ENCODE measurements at regions not wholly inside any gene's neighbourhood (a gene's known extent, or its start where the extent isn't known, plus 50 kb on each side); places are given as distances from the start of the nearest gene placed in this dataset.
"Not testable (repeated sequence)": the region's sequence is repeated elsewhere in the genome, so short reads cannot be mapped to it uniquely, and the experiment has no call there.

GRCh38 chr16:66250686-66251431, 115.6 kb upstream of the CDH5 start:
- Histone ChIP-seq H3K9me2 (replicated peaks; ENCODE audit: insufficient read depth, low read length) (no peaks in the 10 kb centered on the region), H3K36me3 (ENCODE audit: insufficient read depth, low read length) (no peaks in the 10 kb centered on the region), H3K79me2 (ENCODE audit: low read length) (no peaks in the 10 kb centered on the region), H3K4me2 (ENCODE audit: low read depth, low read length, poor library complexity, severe bottlenecking) (no peak overlapping the region), H3K9ac (ENCODE audit: low read length) (no peak overlapping the region), H3K4me1 (ENCODE audit: low read length) (no peaks in the 10 kb centered on the region), H3K9me3 (ENCODE audit: low read length) (no peaks in the 10 kb centered on the region), H3K4me3 (ENCODE audit: low read length) (no peak overlapping the region), H3K27ac (ENCODE audit: low read length) (no peak overlapping the region), H4K20me1 (ENCODE audit: insufficient read depth, low read depth, low read length) (no peaks in the 10 kb centered on the region), H3K27me3 (ENCODE audit: low read length) (no peaks in the 10 kb centered on the region), H2AFZ (ENCODE audit: low read length) (no peak overlapping the region)
- DNase-seq = no peak

- no peak overlapping the region for H2AFZ ChIP-seq (ENCODE audit: low read length)
- no peaks in the 10 kb centered on the region for H3K9me3 ChIP-seq (ENCODE audit: low read length)
- H3K4me3 ChIP-seq (ENCODE audit: low read length) = no peak overlapping the region
- no peaks in the 10 kb centered on the region for H3K79me2 ChIP-seq (ENCODE audit: low read length)
- no peak for DNase-seq
- no peak overlapping the region for H3K4me2 ChIP-seq (ENCODE audit: low read depth, low read length, poor library complexity, severe bottlenecking)
- no peak overlapping the region for H3K9ac ChIP-seq (ENCODE audit: low read length)
- H3K27ac ChIP-seq (ENCODE audit: low read length) = no peak overlapping the region
- H3K27me3 ChIP-seq (ENCODE audit: low read length) = no peaks in the 10 kb centered on the region
- H3K9me2 ChIP-seq (replicated peaks; ENCODE audit: insufficient read depth, low read length) = no peaks in the 10 kb centered on the region
- no peaks in the 10 kb centered on the region for H3K4me1 ChIP-seq (ENCODE audit: low read length)
- no peaks in the 10 kb centered on the region for H3K36me3 ChIP-seq (ENCODE audit: insufficient read depth, low read length)
- H4K20me1 ChIP-seq (ENCODE audit: insufficient read depth, low read depth, low read length) = no peaks in the 10 kb centered on the region
These were observed 118.7 kb upstream of the CDH5 start for GRCh38 chr16:66247516-66248481.

GRCh38 chr16:66245868-66246267, 120.6 kb upstream of the CDH5 start:
- Histone ChIP-seq H3K79me2 (ENCODE audit: low read length) (no peaks in the 10 kb centered on the region), H3K4me3 (ENCODE audit: low read length) (no peak overlapping the region), H3K36me3 (ENCODE audit: insufficient read depth, low read length) (no peaks in the 10 kb centered on the region), H3K27ac (ENCODE audit: low read length) (no peak overlapping the region), H3K4me2 (ENCODE audit: low read depth, low read length, poor library complexity, severe bottlenecking) (no peak overlapping the region), H3K9me3 (ENCODE audit: low read length) (no peaks in the 10 kb centered on the region), H2AFZ (ENCODE audit: low read length) (no peak overlapping the region), H3K27me3 (ENCODE audit: low read length) (no peaks in the 10 kb centered on the region), H4K20me1 (ENCODE audit: insufficient read depth, low read depth, low read length) (no peaks in the 10 kb centered on the region), H3K9ac (ENCODE audit: low read length) (no peak overlapping the region), H3K9me2 (replicated peaks; ENCODE audit: insufficient read depth, low read length) (no peaks in the 10 kb centered on the region), H3K4me1 (ENCODE audit: low read length) (no peaks in the 10 kb centered on the region)
- no peak for DNase-seq

- no peak overlapping the region for H3K9ac ChIP-seq (ENCODE audit: low read length)
- H2AFZ ChIP-seq (ENCODE audit: low read length) = no peak overlapping the region
- H3K79me2 ChIP-seq (ENCODE audit: low read length) = no peaks in the 10 kb centered on the region
- no peaks in the 10 kb centered on the region for H3K27me3 ChIP-seq (ENCODE audit: low read length)
- no peaks in the 10 kb centered on the region for H3K36me3 ChIP-seq (ENCODE audit: insufficient read depth, low read length)
- no peak overlapping the region for H3K4me2 ChIP-seq (ENCODE audit: low read depth, low read length, poor library complexity, severe bottlenecking)
- DNase-seq = no peak
- no peaks in the 10 kb centered on the region for H3K9me3 ChIP-seq (ENCODE audit: low read length)
- H3K9me2 ChIP-seq (replicated peaks; ENCODE audit: insufficient read depth, low read length) = no peaks in the 10 kb centered on the region
- no peak overlapping the region for H3K27ac ChIP-seq (ENCODE audit: low read length)
- no peaks in the 10 kb centered on the region for H4K20me1 ChIP-seq (ENCODE audit: insufficient read depth, low read depth, low read length)
- H3K4me1 ChIP-seq (ENCODE audit: low read length) = no peaks in the 10 kb centered on the region
- no peak overlapping the region for H3K4me3 ChIP-seq (ENCODE audit: low read length)
These were observed 121.4 kb upstream of the CDH5 start for GRCh38 chr16:66245072-66245471.

- Histone ChIP-seq H2AFZ (ENCODE audit: low read length) (no peak overlapping the region), H3K9me3 (ENCODE audit: low read length) (no peaks in the 10 kb centered on the region), H3K9me2 (replicated peaks; ENCODE audit: insufficient read depth, low read length) (no peaks in the 10 kb centered on the region), H4K20me1 (ENCODE audit: insufficient read depth, low read depth, low read length) (no peaks in the 10 kb centered on the region), H3K4me3 (ENCODE audit: low read length) (no peak overlapping the region), H3K4me2 (ENCODE audit: low read depth, low read length, poor library complexity, severe bottlenecking) (no peak overlapping the region), H3K27me3 (ENCODE audit: low read length) (no peaks in the 10 kb centered on the region), H3K9ac (ENCODE audit: low read length) (no peak overlapping the region), H3K27ac (ENCODE audit: low read length) (no peak overlapping the region), H3K79me2 (ENCODE audit: low read length) (no peaks in the 10 kb centered on the region), H3K4me1 (ENCODE audit: low read length) (no peaks in the 10 kb centered on the region), H3K36me3 (ENCODE audit: insufficient read depth, low read length) (no peaks in the 10 kb centered on the region)
- DNase-seq = no peak
These were observed 123.8 kb upstream of the CDH5 start for GRCh38 chr16:66242672-66243071.

- not testable (repeated sequence) for H2AFZ ChIP-seq (ENCODE audit: low read length); H3K36me3 ChIP-seq (ENCODE audit: insufficient read depth, low read length); DNase-seq; H3K27me3 ChIP-seq (ENCODE audit: low read length); H3K79me2 ChIP-seq (ENCODE audit: low read length); H3K9me3 ChIP-seq (ENCODE audit: low read length); H3K4me1 ChIP-seq (ENCODE audit: low read length); H3K27ac ChIP-seq (ENCODE audit: low read length); H3K9ac ChIP-seq (ENCODE audit: low read length); H3K9me2 ChIP-seq (replicated peaks; ENCODE audit: insufficient read depth, low read length); H3K4me3 ChIP-seq (ENCODE audit: low read length); H3K4me2 ChIP-seq (ENCODE audit: low read depth, low read length, poor library complexity, severe bottlenecking); H4K20me1 ChIP-seq (ENCODE audit: insufficient read depth, low read depth, low read length)
These were observed 124.3 kb upstream of the CDH5 start for GRCh38 chr16:66242206-66242605.

- Histone ChIP-seq H3K27ac (ENCODE audit: low read length) (no peak overlapping the region), H3K36me3 (ENCODE audit: insufficient read depth, low read length) (no peaks in the 10 kb centered on the region), H3K4me3 (ENCODE audit: low read length) (no peak overlapping the region), H3K27me3 (ENCODE audit: low read length) (no peaks in the 10 kb centered on the region), H4K20me1 (ENCODE audit: insufficient read depth, low read depth, low read length) (no peaks in the 10 kb centered on the region), H3K9me2 (replicated peaks; ENCODE audit: insufficient read depth, low read length) (no peaks in the 10 kb centered on the region), H2AFZ (ENCODE audit: low read length) (no peak overlapping the region), H3K4me1 (ENCODE audit: low read length) (no peaks in the 10 kb centered on the region), H3K79me2 (ENCODE audit: low read length) (no peaks in the 10 kb centered on the region), H3K9me3 (ENCODE audit: low read length) (no peaks in the 10 kb centered on the region), H3K9ac (ENCODE audit: low read length) (no peak overlapping the region), H3K4me2 (ENCODE audit: low read depth, low read length, poor library complexity, severe bottlenecking) (no peak overlapping the region)
- DNase-seq = no peak
These were observed 125.7 kb upstream of the CDH5 start for GRCh38 chr16:66240631-66241395.

GRCh38 chr16:66240088-66240487, 126.4 kb upstream of the CDH5 start:
- DNase-seq = no peak
- no peak overlapping the region for H3K27ac ChIP-seq (ENCODE audit: low read length)
- no peak overlapping the region for H2AFZ ChIP-seq (ENCODE audit: low read length)
- H3K9me2 ChIP-seq (replicated peaks; ENCODE audit: insufficient read depth, low read length) = no peaks in the 10 kb centered on the region
- no peaks in the 10 kb centered on the region for H3K9me3 ChIP-seq (ENCODE audit: low read length)
- H3K79me2 ChIP-seq (ENCODE audit: low read length) = no peaks in the 10 kb centered on the region
- no peak overlapping the region for H3K4me3 ChIP-seq (ENCODE audit: low read length)
- no peaks in the 10 kb centered on the region for H3K4me1 ChIP-seq (ENCODE audit: low read length)
- no peaks in the 10 kb centered on the region for H4K20me1 ChIP-seq (ENCODE audit: insufficient read depth, low read depth, low read length)
- no peak overlapping the region for H3K9ac ChIP-seq (ENCODE audit: low read length)
- H3K27me3 ChIP-seq (ENCODE audit: low read length) = no peaks in the 10 kb centered on the region
- H3K36me3 ChIP-seq (ENCODE audit: insufficient read depth, low read length) = no peaks in the 10 kb centered on the region
- H3K4me2 ChIP-seq (ENCODE audit: low read depth, low read length, poor library complexity, severe bottlenecking) = no peak overlapping the region

All from Karpas-422 (cell line).